Cardiac fibroblast (primary cell): ENCODE measurements at regions not wholly inside any gene's neighbourhood (a gene's known extent, or its start where the extent isn't known, plus 50 kb on each side); places are given as distances from the start of the nearest gene placed in this dataset.

Experiments used
- DNase-seq, 2 donors: peaks; one replicate each; pipeline versions ENCODE4 v3.0.0 to v3.0.0-alpha.2; 2010; ENCODE audit warnings: low read depth in 2 of 2
- H3K4me3 ChIP-seq, 2 donors: replicated peaks in 1 of 2; 1 replicate in 1 of 2; 2 replicates in 1 of 2; pipeline ENCODE4 v1.5.1; 2011; ENCODE audit warnings: low read depth in 2 of 2, low read length in 2 of 2, mild to moderate bottlenecking in 2 of 2, moderate library complexity in 1 of 2
- TF ChIP-seq, protein P1 (sequence below): IDR thresholded peaks from one replicate; pipeline ENCODE4 v1.5.1; 2011; ENCODE audit warnings: low read depth, mild to moderate bottlenecking, low read length, inconsistent platforms

DNA sequence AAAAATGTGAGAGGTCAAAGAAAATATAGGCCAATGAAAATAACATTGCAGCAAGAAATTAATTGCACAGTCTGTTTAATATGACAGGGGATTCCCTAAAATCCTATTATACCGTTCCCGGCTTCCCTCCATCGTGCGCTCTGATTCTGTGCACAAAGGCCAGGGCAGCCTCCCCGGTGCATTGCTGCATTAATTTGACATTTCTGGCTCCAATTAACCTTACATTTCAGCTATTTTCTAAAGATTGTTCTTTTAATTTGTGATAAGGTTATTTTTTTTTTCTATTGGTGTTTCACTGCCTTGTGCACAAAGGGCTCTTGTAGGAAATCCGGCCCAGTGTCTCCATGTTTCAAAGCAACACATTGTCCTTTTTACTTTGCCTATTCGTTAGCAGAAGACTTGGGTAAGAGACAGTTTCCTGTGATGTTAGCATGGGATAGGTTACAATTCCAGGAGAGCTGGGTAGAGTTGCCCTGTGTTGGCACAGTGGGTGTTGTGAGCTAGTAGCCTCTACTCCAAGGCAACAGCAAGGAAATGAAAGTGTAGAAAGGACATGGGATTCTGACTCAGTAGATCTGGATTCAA lies 257.3 kb upstream of the IGF1R start:
- H3K4me3 ChIP-seq = no peak overlapping the region
- TF ChIP-seq, protein P1, sequence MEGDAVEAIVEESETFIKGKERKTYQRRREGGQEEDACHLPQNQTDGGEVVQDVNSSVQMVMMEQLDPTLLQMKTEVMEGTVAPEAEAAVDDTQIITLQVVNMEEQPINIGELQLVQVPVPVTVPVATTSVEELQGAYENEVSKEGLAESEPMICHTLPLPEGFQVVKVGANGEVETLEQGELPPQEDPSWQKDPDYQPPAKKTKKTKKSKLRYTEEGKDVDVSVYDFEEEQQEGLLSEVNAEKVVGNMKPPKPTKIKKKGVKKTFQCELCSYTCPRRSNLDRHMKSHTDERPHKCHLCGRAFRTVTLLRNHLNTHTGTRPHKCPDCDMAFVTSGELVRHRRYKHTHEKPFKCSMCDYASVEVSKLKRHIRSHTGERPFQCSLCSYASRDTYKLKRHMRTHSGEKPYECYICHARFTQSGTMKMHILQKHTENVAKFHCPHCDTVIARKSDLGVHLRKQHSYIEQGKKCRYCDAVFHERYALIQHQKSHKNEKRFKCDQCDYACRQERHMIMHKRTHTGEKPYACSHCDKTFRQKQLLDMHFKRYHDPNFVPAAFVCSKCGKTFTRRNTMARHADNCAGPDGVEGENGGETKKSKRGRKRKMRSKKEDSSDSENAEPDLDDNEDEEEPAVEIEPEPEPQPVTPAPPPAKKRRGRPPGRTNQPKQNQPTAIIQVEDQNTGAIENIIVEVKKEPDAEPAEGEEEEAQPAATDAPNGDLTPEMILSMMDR = no peak
- DNase-seq = no peak

GRCh38 chr15:98391568-98391967 lies 256.8 kb upstream of the IGF1R start:
- TF ChIP-seq, protein P1 = no peak
- H3K4me3 ChIP-seq = no peak overlapping the region
- DNase-seq = no peak

- no peak overlapping the region for H3K4me3 ChIP-seq
- TF ChIP-seq, protein P1 = no peak
- no peak for DNase-seq
Measured at GRCh38 chr15:98393471-98393870, 254.9 kb upstream of the IGF1R start.

DNA sequence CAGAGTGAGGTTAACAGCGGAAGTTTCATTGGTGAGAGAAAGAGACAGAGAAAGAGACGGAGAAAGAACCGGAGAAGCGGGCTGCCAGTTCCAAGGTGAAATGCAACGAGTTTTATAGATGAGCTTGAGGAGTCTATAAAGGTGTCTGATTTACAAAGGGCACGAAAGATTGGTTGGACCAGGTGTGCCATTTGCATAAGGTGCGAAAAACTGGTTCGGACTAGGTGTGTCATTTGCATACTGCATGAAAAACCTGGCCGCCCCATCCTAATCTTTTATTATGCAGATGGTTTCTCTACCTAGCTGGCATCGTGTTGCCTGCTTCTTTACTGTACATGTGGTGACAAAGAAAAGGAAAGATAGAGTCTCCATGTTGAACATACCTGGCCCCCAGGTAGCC lies 253.8 kb upstream of the IGF1R start:
- TF ChIP-seq, protein P1 = no peak
- no peak overlapping the region for H3K4me3 ChIP-seq
- no peak for DNase-seq

DNA sequence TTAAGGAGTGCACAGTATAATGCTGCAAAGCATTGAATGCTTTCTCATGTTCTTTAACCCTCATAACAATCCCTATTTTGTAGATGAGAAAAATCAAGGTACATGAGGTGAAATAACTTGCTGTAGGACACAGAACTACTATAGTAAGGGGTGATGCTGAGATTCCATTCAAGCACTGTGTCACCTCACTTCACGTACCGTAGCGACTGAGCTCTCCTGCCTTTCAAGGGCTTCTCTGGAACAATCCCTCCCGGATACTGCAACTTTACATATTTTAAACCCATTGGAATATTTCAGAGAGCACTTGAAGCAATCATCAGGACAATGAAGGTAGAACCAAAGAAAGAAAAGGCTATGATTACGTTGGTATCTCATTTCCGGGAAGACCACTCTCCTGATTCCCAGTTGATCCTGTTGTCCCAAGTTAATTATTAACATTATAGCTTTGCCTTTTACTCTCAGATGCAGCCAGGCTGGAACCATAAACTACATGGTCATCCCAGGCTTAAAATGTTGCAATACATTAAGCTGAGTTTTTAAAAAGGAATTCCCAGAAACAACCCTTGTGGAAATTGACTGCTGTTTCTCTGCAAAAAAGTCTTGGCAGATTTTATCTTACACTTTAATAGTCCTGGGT lies 252.2 kb upstream of the IGF1R start:
- TF ChIP-seq, protein P1 = no peak
- H3K4me3 ChIP-seq = no peak overlapping the region
- no peak for DNase-seq

- no peak for DNase-seq
- no peak overlapping the region for H3K4me3 ChIP-seq
- TF ChIP-seq, protein P1 = no peak
Measured at GRCh38 chr15:98397419-98397818, 250.9 kb upstream of the IGF1R start.

- H3K4me3 ChIP-seq = no peak overlapping the region
- TF ChIP-seq, protein P1 = no peak
- no peak for DNase-seq
Measured at GRCh38 chr15:98398056-98398455, 250.3 kb upstream of the IGF1R start.
